GM12873 (cell line): ENCODE measurements at regions not wholly inside any gene's neighbourhood (a gene's known extent, or its start where the extent isn't known, plus 50 kb on each side); places are given as distances from the start of the nearest gene placed in this dataset.
A peak's percentile ranks its signal among the peaks of the same experiment; 100 is the strongest.

Experiments
- TF ChIP-seq, protein P1 (sequence below): IDR thresholded peaks from 2 replicates; pipeline ENCODE4 v1.5.1; 2012; ENCODE audit warnings: low read depth, mild to moderate bottlenecking, moderate library complexity, low read length, control low read depth; ENCODE audit not compliant: insufficient read depth; ENCODE audit errors: missing control alignments

DNA sequence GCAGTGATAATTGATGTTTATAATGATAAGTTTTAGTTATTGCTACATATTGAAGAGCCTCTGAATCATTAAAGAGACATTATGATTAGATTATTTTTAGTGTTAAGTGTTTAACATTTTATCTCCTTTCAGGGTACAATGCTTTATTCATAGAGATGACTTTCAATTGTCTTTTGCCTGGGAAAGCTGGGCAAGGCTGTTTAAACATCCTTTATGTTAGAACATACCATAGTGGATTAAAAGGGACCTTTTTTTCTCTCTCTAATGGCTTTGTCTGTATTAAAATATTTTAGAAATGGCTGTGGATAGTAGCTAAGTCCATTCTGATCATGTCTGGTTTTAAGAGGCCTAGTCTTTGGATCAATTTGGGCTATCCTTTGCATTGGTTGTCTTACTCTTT lies 427.5 kb upstream of the MIS18BP1 start:
- TF ChIP-seq, protein P1, sequence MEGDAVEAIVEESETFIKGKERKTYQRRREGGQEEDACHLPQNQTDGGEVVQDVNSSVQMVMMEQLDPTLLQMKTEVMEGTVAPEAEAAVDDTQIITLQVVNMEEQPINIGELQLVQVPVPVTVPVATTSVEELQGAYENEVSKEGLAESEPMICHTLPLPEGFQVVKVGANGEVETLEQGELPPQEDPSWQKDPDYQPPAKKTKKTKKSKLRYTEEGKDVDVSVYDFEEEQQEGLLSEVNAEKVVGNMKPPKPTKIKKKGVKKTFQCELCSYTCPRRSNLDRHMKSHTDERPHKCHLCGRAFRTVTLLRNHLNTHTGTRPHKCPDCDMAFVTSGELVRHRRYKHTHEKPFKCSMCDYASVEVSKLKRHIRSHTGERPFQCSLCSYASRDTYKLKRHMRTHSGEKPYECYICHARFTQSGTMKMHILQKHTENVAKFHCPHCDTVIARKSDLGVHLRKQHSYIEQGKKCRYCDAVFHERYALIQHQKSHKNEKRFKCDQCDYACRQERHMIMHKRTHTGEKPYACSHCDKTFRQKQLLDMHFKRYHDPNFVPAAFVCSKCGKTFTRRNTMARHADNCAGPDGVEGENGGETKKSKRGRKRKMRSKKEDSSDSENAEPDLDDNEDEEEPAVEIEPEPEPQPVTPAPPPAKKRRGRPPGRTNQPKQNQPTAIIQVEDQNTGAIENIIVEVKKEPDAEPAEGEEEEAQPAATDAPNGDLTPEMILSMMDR: no peak

DNA sequence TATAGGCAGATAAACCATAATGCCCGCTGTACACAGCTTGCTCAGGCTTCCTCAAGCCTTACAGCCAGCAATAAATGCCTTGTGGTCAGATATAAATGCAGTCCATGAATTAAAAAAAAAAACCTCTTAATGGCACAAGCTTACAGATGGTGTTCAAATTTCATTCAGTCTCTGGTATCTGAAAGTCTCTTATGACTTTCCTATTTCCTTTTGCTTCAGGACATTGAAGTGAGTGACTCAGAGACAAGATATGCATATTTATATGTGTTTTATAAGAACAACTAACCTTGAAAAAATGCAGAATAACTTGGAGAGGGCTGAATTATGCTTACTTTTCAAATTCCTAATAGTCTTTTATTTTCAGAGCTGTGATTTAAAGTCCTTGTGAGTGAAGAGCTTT lies 426.9 kb upstream of the MIS18BP1 start:
- TF ChIP-seq, protein P1: no peak

DNA sequence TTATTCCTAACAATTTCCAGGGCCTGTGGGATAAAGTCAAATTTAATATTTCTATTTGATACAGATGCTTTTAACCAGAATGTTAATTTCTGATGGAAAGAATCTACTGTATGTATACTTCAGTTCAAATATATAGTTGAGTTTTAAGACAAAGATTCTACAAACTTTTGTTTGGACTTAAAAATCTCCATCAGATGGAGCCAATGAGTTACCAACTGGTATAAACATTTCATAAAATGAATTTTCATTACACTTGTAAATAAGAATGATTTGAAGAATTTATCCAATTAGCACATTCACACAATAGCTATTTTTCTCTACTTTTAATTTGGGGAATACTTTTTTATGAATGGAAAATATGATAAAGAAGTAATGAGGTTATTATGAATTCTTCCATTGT lies 425.2 kb upstream of the MIS18BP1 start:
- TF ChIP-seq, protein P1: no peak

DNA sequence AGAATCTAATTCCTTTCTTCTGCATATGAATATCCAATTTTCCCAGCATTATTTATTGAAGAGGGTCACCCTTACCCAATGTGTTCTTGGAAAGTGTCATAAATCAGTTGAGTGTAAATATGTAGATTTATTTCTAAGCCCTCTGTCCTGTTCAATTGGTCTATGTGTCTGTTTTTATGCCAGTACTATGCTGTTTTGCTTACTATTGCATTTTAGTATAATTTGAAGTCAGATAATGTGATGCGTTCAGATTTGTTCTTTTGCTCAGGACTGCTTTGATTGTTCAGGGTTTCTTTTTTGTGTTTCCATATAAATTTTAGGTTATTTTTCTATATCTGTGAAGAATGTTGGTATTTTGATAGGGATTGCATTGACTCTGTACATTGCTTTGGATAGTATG lies 420.4 kb upstream of the MIS18BP1 start:
- TF ChIP-seq, protein P1: no peak

DNA sequence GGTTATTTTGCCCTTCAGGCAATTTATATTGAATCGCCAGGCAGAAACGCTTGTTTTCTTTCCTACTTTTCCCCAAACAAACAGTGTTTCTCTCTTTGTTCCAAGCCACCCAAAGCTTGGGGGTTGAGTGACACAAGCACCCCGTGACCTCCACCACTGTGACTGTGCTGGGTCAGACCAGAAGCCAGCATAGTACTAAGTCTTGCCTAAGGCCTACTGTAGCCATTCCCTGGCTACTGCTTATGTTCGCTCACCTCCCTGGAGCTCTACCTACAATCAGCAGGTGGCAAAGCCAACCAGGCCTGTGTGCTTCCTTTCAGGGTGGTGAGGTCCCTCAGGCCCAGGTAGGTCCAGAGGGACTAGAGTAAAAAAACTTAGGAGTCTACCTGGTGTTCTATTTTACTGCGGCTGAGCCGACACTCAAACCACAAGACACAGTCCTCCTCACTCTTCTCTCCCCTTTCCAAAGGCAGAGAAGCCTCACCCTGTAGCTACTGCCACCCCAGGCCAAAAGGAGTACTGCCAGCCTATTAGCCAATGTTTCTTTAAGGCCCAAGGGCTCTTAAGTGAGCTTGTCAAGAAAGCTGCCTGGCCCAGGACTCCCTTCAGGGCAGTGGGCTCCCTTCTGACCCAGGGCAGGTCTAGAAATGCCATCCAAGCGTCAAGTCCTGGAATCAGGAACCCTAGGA lies 411.8 kb upstream of the MIS18BP1 start:
- TF ChIP-seq, protein P1: peak; percentile 43

DNA sequence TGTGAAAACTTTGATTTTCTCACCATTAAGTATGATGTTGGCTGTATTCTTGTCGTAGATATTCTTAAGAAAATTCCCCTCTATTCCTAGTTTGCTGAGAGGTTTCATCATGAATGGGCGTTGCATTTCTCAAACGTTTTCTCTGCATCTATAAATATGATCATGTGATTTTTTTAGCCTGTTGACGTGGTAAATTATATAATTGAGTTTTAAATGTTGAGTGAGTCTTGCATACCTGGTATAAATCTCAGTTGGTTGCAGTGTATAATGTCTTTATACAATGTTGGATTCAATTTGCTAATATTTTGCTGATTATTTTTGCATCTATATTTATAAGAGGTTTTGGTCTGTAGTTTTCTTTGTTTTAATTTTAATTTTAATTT lies 405.9 kb upstream of the MIS18BP1 start:
- TF ChIP-seq, protein P1: no peak

DNA sequence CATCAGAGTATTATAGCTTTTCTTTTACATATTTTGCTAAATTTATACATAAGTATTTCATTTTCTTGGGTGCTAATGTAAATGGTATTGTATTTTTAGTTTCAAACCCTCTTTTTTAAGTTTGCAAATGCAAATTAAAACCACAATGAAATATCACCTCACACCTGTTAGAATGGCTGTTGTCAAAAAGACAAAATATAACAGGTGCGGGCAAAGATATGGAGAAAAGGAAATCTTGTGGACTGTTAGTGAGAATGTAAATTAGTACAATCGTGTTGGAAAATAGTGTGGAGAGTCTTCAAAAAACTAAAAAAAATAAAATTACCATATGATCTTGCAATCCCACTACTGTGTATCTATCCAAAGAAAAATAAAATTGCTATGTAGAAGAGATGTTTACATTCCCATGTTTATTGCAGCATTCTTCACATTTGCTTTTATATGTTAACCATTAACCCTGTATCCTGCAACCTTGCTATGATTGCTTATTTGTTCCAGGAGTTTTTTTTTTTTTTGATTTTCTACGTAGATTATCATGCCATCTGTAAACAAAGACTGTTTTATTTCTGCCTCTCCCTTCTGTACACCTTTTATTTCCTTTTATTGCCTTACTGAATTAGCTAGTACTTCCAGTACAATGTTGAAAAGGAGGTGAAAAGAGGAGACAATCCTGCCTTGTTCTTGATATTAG lies 405.4 kb upstream of the MIS18BP1 start:
- TF ChIP-seq, protein P1: no peak
